Epithelial cell of proximal tubule (primary cell): ENCODE measurements at regions not wholly inside any gene's neighbourhood (a gene's known extent, or its start where the extent isn't known, plus 50 kb on each side); places are given as distances from the start of the nearest gene placed in this dataset.

Source experiments
- DNase-seq: peaks from one replicate; pipeline ENCODE4 v3.0.0-alpha.2; 2011; ENCODE audit warnings: low read depth
- H3K4me3 ChIP-seq: 2 replicates; pipeline ENCODE4 v1.5.1; 2011; ENCODE audit warnings: low read depth, mild to moderate bottlenecking, low read length
- TF ChIP-seq, protein P1 (sequence below): conservative IDR thresholded peaks from 2 replicates; pipeline ENCODE4 v1.5.1; 2012; ENCODE audit warnings: low read depth, mild to moderate bottlenecking, low read length

GRCh38 chr11:115958089-115959000 is 454.1 kb upstream of the CADM1 start:
- DNase-seq = no peak
- TF ChIP-seq, protein P1, sequence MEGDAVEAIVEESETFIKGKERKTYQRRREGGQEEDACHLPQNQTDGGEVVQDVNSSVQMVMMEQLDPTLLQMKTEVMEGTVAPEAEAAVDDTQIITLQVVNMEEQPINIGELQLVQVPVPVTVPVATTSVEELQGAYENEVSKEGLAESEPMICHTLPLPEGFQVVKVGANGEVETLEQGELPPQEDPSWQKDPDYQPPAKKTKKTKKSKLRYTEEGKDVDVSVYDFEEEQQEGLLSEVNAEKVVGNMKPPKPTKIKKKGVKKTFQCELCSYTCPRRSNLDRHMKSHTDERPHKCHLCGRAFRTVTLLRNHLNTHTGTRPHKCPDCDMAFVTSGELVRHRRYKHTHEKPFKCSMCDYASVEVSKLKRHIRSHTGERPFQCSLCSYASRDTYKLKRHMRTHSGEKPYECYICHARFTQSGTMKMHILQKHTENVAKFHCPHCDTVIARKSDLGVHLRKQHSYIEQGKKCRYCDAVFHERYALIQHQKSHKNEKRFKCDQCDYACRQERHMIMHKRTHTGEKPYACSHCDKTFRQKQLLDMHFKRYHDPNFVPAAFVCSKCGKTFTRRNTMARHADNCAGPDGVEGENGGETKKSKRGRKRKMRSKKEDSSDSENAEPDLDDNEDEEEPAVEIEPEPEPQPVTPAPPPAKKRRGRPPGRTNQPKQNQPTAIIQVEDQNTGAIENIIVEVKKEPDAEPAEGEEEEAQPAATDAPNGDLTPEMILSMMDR = no peak

DNA sequence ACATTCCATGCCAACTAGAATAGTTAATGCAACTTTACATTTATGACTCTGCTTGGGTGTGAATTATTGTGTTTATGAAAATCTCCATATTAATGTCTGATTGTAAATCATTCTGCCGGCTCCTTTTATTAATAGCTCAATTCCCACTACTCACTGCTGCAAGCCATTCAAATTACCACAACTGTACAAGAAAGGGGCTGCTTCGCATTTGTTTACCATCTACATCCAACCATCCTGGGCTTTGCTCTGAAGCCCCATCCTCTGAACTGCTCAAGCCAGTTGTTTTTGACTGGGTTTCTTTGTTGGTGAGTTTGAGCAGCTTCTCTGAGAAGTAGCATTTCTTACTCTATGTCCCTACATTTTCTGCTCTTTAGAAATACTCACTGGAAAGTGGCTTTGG is 451.6 kb upstream of the CADM1 start:
- TF ChIP-seq, protein P1 = no peak
- no peak overlapping the region for H3K4me3 ChIP-seq
- no peak for DNase-seq

More at GRCh38 chr11:115958089-115959000, 454.1 kb upstream of the CADM1 start:
- H3K4me3 ChIP-seq = no peak overlapping the region

DNA sequence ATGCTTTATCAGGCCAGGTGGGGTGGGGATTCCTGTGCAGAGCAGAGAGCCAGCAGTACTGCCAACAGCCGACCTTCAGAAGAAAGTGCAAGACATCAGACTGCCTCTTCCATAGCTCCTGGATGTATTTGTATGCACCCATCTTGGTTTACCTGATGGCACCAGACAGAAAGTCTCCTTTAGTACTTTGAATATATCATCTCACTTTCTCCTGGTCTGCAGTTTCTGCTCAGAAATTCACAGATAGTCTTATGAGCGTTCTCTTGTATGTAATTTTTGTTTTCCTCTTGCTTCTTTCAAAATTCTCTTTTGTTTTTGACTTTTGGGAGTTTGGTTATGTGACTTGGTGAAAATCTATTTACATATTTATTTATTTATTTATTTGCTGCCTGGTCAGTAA is 446.4 kb upstream of the CADM1 start:
- no peak for DNase-seq
- no peak overlapping the region for H3K4me3 ChIP-seq
- TF ChIP-seq, protein P1 = no peak

GRCh38 chr11:115944596-115944995 is 440.4 kb upstream of the CADM1 start:
- TF ChIP-seq, protein P1 = no peak
- no peak overlapping the region for H3K4me3 ChIP-seq
- DNase-seq = no peak

DNA sequence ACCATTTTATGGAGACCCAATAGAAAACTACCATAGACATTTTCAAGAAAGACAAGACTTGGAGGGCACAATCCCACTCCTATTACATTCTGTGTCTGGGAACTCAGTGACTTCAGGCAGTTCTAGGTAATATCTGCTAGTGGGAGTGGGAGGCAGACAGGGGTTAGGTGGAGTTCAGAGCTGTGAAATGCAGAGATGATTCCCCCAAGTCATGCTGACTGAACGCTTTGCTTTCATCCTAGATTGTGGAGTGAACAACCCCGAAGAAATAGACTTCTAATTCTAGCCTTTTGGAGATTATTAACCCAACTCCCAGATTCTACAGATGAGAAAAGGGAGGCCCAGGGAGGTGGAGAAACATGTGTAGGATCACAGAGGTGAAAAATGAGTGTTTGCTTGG is 437.8 kb upstream of the CADM1 start:
- TF ChIP-seq, protein P1 = no peak
- H3K4me3 ChIP-seq = no peak overlapping the region
- no peak for DNase-seq

DNA sequence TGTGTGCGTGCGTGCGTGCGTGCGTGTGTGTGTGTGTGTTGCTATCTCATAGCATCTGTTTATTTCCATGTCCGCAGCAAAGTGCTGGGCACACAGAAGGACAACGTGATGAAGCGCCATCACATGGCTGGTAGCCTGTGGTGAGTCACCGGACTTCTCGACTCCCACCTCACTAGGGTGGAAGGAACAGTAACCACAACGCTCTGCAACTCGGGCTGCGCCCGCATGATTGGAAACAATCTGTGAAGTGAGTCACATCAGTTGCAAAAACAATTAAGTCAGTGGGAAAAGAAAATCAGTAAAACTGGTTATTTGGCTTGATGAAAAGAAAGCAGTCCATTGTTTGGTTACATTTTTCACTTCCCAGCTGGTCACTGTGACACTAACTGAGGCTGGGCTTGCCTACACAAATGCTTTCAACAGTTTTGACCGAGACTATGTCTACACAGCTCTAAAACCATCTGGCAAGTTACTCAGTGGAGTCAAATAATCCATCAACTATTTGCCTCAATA is 437.3 kb upstream of the CADM1 start:
- H3K4me3 ChIP-seq = no peak overlapping the region
- peak; percentile 83 for DNase-seq
- TF ChIP-seq, protein P1 = no peak
